ENCODE measurements at regions not wholly inside any gene's neighbourhood (a gene's known extent, or its start where the extent isn't known, plus 50 kb on each side); places are given as distances from the start of the nearest gene placed in this dataset.

- DNase-seq (ENCODE audit: low spot score) (no peak), ATAC-seq (ENCODE audit: low read depth) (no peak)
- no peaks in the 10 kb centered on the region for H3K27me3 ChIP-seq (ENCODE audit: insufficient read depth, poor library complexity, severe bottlenecking)
- no peaks in the 10 kb centered on the region for H3K9me3 ChIP-seq (ENCODE audit: severe bottlenecking)
- no peaks in the 10 kb centered on the region for H3K4me1 ChIP-seq (ENCODE audit: insufficient read depth, poor library complexity, severe bottlenecking)
- TF ChIP-seq, protein P1, sequence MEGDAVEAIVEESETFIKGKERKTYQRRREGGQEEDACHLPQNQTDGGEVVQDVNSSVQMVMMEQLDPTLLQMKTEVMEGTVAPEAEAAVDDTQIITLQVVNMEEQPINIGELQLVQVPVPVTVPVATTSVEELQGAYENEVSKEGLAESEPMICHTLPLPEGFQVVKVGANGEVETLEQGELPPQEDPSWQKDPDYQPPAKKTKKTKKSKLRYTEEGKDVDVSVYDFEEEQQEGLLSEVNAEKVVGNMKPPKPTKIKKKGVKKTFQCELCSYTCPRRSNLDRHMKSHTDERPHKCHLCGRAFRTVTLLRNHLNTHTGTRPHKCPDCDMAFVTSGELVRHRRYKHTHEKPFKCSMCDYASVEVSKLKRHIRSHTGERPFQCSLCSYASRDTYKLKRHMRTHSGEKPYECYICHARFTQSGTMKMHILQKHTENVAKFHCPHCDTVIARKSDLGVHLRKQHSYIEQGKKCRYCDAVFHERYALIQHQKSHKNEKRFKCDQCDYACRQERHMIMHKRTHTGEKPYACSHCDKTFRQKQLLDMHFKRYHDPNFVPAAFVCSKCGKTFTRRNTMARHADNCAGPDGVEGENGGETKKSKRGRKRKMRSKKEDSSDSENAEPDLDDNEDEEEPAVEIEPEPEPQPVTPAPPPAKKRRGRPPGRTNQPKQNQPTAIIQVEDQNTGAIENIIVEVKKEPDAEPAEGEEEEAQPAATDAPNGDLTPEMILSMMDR (IDR thresholded peaks at IDR 0.05; ENCODE audit: poor library complexity, severe bottlenecking) = no peak
- H3K36me3 ChIP-seq (ENCODE audit: low read depth) = no peaks in the 10 kb centered on the region
- no peak overlapping the region for H3K27ac ChIP-seq (ENCODE audit: poor library complexity, severe bottlenecking)
- no peak overlapping the region for H3K4me3 ChIP-seq (ENCODE audit: severe bottlenecking)
These were observed 941.2 kb downstream of the XPNPEP1 start for GRCh38 chr10:108982159-108982558.

- Histone ChIP-seq H3K4me3 (ENCODE audit: severe bottlenecking) (no peak overlapping the region), H3K36me3 (ENCODE audit: low read depth) (no peaks in the 10 kb centered on the region), H3K27ac (ENCODE audit: poor library complexity, severe bottlenecking) (no peak overlapping the region), H3K4me1 (ENCODE audit: insufficient read depth, poor library complexity, severe bottlenecking) (no peaks in the 10 kb centered on the region), H3K27me3 (ENCODE audit: insufficient read depth, poor library complexity, severe bottlenecking) (no peaks in the 10 kb centered on the region), H3K9me3 (ENCODE audit: severe bottlenecking) (no peaks in the 10 kb centered on the region)
- TF ChIP-seq, protein P1 (IDR thresholded peaks at IDR 0.05; ENCODE audit: poor library complexity, severe bottlenecking) = no peak
- DNase-seq (ENCODE audit: low spot score) (no peak), ATAC-seq (ENCODE audit: low read depth) (no peak)
These were observed 942.4 kb downstream of the XPNPEP1 start for GRCh38 chr10:108980869-108981268.

DNA sequence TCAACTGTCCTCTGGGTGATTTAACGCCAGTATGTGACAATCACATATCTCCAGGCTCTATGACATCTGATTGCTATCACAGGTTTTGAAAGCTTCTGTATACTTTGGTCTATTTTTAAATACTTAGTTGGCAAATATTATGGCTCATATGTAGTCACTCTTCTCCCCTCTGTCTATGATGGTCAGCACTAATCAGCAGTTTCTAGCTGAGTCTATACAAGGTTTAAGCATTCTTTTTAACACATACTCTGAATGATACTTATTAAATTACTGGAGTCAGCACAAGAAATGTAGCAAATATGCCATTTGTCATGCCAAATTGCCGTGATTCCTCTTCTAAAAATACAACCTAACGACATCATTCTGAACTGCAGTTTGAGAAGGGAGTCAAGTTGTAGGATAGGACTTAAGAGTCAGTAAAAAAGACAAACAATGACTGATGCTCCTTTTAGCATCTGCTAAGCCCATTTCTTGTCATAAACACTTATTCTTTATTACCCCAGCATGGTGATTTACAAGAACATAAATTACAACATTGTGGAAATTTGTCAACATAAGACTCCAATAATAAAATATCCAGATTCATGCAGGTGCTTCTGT is 947.8 kb downstream of the XPNPEP1 start:
- Histone ChIP-seq H3K27me3 (ENCODE audit: insufficient read depth, poor library complexity, severe bottlenecking) (no peaks in the 10 kb centered on the region), H3K4me3 (ENCODE audit: severe bottlenecking) (no peak overlapping the region), H3K4me1 (ENCODE audit: insufficient read depth, poor library complexity, severe bottlenecking) (no peaks in the 10 kb centered on the region), H3K9me3 (ENCODE audit: severe bottlenecking) (no peaks in the 10 kb centered on the region), H3K27ac (ENCODE audit: poor library complexity, severe bottlenecking) (no peak overlapping the region), H3K36me3 (ENCODE audit: low read depth) (no peaks in the 10 kb centered on the region)
- TF ChIP-seq, protein P1 (IDR thresholded peaks at IDR 0.05; ENCODE audit: poor library complexity, severe bottlenecking) = no peak
- ATAC-seq (ENCODE audit: low read depth) (no peak), DNase-seq (ENCODE audit: low spot score) (no peak)

GRCh38 chr10:108970016-108970415 is 953.3 kb downstream of the XPNPEP1 start:
- Histone ChIP-seq H3K4me3 (ENCODE audit: severe bottlenecking) (no peak overlapping the region), H3K9me3 (ENCODE audit: severe bottlenecking) (no peaks in the 10 kb centered on the region), H3K36me3 (ENCODE audit: low read depth) (no peaks in the 10 kb centered on the region), H3K4me1 (ENCODE audit: insufficient read depth, poor library complexity, severe bottlenecking) (no peaks in the 10 kb centered on the region), H3K27ac (ENCODE audit: poor library complexity, severe bottlenecking) (no peak overlapping the region), H3K27me3 (ENCODE audit: insufficient read depth, poor library complexity, severe bottlenecking) (no peaks in the 10 kb centered on the region)
- no peak; the same call in 2 of the 3 replicates for ATAC-seq (ENCODE audit: low read depth)
- TF ChIP-seq, protein P1 (IDR thresholded peaks at IDR 0.05; ENCODE audit: poor library complexity, severe bottlenecking) = no peak
- DNase-seq (ENCODE audit: low spot score) = no peak

DNA sequence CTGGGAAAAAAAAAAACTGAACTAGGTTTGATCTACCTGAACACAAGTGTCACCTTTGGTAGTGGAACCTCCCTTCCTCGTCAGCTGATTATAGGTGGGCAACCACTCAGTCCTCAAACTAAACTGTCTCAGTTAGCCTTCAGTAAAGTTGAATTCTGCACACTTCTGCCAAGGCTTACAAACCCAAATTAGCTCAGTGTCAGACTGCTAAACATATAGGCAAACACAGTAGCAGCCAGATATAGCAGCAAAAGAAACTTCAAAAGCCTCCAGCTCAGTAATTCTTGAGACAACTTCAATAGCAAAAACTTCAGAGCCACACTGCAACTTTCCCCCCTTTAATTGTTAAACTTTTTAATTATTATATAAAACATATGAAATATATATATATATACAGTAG is 956.9 kb downstream of the XPNPEP1 start:
- no peaks in the 10 kb centered on the region for H3K9me3 ChIP-seq (ENCODE audit: severe bottlenecking)
- no peak overlapping the region for H3K4me3 ChIP-seq (ENCODE audit: severe bottlenecking)
- no peaks in the 10 kb centered on the region for H3K36me3 ChIP-seq (ENCODE audit: low read depth)
- TF ChIP-seq, protein P1 (IDR thresholded peaks at IDR 0.05; ENCODE audit: poor library complexity, severe bottlenecking) = no peak
- H3K27ac ChIP-seq (ENCODE audit: poor library complexity, severe bottlenecking) = no peak overlapping the region
- no peaks in the 10 kb centered on the region for H3K4me1 ChIP-seq (ENCODE audit: insufficient read depth, poor library complexity, severe bottlenecking)
- DNase-seq (ENCODE audit: low spot score) (no peak), ATAC-seq (ENCODE audit: low read depth) (no peak)
- H3K27me3 ChIP-seq (ENCODE audit: insufficient read depth, poor library complexity, severe bottlenecking) = no peaks in the 10 kb centered on the region
